ENCODE measurements at regions not wholly inside any gene's neighbourhood (a gene's known extent, or its start where the extent isn't known, plus 50 kb on each side); places are given as distances from the start of the nearest gene placed in this dataset.

DNA sequence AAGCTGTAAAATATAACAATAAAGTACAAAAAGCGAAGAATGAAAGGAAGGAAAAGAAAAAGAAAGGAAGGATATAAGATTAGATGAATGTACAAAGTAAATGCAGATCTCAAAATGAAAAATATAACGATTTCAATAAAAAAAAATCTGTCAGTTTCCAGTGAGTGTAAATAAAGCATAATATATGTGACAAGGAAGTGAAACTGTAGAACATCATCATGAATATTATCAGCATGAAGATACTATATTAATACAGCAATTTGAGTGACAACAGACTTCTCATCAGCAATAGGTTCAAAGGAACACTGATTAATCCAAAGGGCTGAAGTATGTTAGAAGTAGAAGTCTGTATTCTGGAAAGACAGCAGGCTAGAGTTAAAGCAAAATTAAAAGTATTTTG lies 659.5 kb upstream of the MBL2 start:
- no peak overlapping the region for H3K4me3 ChIP-seq
- H3K27ac ChIP-seq, result no peak overlapping the region
- DNase-seq, result no peak
- WGBS, 2 donors, result 69 to 72% methylated on average over 2 of the region's 2 CpGs
- intact Hi-C loops (cut with DNase I), result no loop called here
- no peaks in the 10 kb centered on the region for H3K36me3 ChIP-seq (replicated peaks in 1 of 2; ENCODE audit: insufficient read depth in 1 of 2, low read depth in 2 of 2)
- H3K9me3 ChIP-seq, result no peaks in the 10 kb centered on the region
- no peaks in the 10 kb centered on the region for H3K27me3 ChIP-seq
- TF ChIP-seq POLR2A (IDR thresholded peaks at IDR 0.05), result no peak
- TF ChIP-seq, protein P1, sequence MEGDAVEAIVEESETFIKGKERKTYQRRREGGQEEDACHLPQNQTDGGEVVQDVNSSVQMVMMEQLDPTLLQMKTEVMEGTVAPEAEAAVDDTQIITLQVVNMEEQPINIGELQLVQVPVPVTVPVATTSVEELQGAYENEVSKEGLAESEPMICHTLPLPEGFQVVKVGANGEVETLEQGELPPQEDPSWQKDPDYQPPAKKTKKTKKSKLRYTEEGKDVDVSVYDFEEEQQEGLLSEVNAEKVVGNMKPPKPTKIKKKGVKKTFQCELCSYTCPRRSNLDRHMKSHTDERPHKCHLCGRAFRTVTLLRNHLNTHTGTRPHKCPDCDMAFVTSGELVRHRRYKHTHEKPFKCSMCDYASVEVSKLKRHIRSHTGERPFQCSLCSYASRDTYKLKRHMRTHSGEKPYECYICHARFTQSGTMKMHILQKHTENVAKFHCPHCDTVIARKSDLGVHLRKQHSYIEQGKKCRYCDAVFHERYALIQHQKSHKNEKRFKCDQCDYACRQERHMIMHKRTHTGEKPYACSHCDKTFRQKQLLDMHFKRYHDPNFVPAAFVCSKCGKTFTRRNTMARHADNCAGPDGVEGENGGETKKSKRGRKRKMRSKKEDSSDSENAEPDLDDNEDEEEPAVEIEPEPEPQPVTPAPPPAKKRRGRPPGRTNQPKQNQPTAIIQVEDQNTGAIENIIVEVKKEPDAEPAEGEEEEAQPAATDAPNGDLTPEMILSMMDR (IDR thresholded peaks at IDR 0.05), result no peak
- ATAC-seq, result no peak
- H3K4me1 ChIP-seq, result no peaks in the 10 kb centered on the region

DNA sequence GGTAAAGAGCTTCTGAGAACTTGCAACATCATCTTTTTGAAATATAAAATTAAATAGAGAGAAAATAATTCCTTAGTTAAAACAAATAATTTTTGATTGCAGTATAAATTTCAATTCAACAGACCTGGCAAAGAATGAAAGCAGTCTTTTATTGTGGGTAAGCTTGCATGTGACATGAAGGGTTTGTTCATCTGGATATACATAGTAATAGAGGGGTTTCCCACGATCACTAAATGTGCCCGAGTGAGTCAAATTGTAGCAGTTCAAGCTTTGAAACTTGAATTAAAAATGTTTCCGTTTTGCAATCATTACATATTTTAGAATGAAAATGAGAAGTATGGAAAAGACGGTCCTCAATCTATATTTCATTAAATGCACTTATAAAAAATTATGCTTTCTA lies 658.4 kb upstream of the MBL2 start:
- no peak overlapping the region for H3K27ac ChIP-seq
- ATAC-seq, result no peak
- H3K4me3 ChIP-seq, result no peak overlapping the region
- intact Hi-C loops (cut with DNase I), result no loop called here
- no peaks in the 10 kb centered on the region for H3K9me3 ChIP-seq
- H3K4me1 ChIP-seq, result no peaks in the 10 kb centered on the region
- H3K27me3 ChIP-seq, result no peaks in the 10 kb centered on the region
- 59 to 62% methylated on average over 4 of the region's 4 CpGs for WGBS, 2 donors
- no peak for DNase-seq
- TF ChIP-seq, protein P1 (IDR thresholded peaks at IDR 0.05), result no peak
- TF ChIP-seq POLR2A (IDR thresholded peaks at IDR 0.05), result no peak
- H3K36me3 ChIP-seq (replicated peaks in 1 of 2; ENCODE audit: insufficient read depth in 1 of 2, low read depth in 2 of 2), result no peaks in the 10 kb centered on the region

DNA sequence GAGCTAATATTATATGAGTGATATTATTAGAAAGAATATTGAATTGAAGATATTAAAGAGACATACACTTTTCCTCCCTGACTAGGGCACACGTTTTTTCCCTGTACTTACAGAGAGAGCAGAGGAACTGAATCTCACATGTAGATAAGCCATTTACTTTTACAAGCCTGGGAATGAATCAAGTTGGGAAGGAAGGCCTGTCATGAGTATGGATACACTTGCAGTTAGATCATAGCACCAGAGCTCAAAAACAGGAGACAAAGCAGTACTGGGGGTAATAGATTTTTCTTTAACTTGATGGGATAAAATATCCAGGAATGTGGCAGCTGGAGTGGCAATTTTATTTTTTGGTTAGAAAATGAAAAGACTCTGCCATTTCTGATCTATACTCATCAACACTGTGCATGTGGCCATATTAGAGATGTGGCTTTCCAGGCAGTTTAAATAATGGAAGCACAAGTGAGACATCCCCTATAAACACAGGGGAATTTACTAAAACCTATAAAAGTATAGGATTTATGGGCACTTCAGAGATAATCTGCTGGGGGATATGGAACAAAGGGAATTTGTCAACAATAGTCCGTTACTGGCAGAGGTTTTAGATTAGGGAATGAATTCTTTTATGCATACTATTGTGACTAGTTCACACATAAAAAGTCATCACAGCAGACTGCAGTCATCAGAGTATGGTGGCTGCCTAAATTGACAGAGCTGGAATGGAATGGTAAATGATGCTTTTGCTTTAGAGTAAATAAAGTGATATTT lies 657.7 kb upstream of the MBL2 start:
- no peak overlapping the region for H3K4me3 ChIP-seq
- no peaks in the 10 kb centered on the region for H3K9me3 ChIP-seq
- no peaks in the 10 kb centered on the region for H3K27me3 ChIP-seq
- TF ChIP-seq POLR2A (IDR thresholded peaks at IDR 0.05), result no peak
- TF ChIP-seq, protein P1 (IDR thresholded peaks at IDR 0.05), result no peak
- no peaks in the 10 kb centered on the region for H3K4me1 ChIP-seq
- 22 to 34% methylated on average over 2 of the region's 2 CpGs for WGBS, 2 donors
- intact Hi-C loops (cut with DNase I), result no loop called here
- no peak overlapping the region for H3K27ac ChIP-seq
- no peaks in the 10 kb centered on the region for H3K36me3 ChIP-seq (replicated peaks in 1 of 2; ENCODE audit: insufficient read depth in 1 of 2, low read depth in 2 of 2)
- DNase-seq (no peak), ATAC-seq (no peak)

DNA sequence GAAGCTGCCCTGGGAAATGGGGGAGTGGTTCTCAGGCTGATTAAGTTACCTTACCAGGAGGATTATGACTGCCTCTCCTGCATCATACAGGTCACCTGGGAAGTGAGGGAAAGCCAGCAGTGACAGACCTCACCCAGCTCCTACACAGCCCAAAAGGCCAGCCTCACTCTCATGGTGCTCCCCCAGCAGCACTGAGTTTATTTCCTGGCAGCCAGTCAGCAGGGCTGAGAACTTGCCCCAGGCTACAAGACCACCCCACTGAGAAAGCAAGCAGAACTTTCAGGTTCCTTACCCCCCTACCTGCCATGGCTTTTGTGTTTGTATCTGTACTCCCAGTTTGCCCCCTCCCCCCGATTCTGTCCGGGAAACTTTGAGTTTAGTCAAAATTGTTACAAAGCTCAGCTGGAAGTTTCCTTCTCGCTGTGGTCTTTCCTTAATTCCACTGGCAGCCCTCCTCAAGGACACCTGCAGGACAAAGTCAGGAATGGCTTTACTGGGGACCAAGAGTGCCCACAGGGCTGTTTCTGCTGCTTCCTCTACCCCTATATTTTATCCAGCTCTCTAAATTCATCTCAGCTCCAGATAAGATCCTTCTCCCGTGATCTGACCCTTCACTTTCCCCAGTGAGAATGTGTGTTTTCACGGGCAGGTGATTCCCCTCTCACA lies 649.8 kb upstream of the MBL2 start:
- Histone ChIP-seq H3K27ac (no peak overlapping the region), H3K9me3 (no peaks in the 10 kb centered on the region), H3K27me3 (no peaks in the 10 kb centered on the region), H3K4me1 (no peaks in the 10 kb centered on the region), H3K36me3 (replicated peaks in 1 of 2; ENCODE audit: insufficient read depth in 1 of 2, low read depth in 2 of 2) (no peaks in the 10 kb centered on the region), H3K4me3 (no peak overlapping the region)
- ATAC-seq, result no peak
- intact Hi-C loops (cut with DNase I), result no loop called here
- 55 to 57% methylated on average over 5 of the region's 5 CpGs for WGBS, 2 donors
- DNase-seq, result no peak
- no peak for TF ChIP-seq POLR2A (IDR thresholded peaks at IDR 0.05)
- TF ChIP-seq, protein P1 (IDR thresholded peaks at IDR 0.05), result no peak
